LNCaP clone FGC (cell line): ENCODE measurements at regions not wholly inside any gene's neighbourhood (a gene's known extent, or its start where the extent isn't known, plus 50 kb on each side); places are given as distances from the start of the nearest gene placed in this dataset.

Experiments used
- DNase-seq: peaks from one replicate; pipeline ENCODE4 v3.0.0-alpha.2; 2011; ENCODE audit warnings: low read depth
- H3K4me3 ChIP-seq: 2 replicates; pipeline ENCODE4 v1.5.1; 2011; ENCODE audit warnings: mild to moderate bottlenecking, low read depth, low read length, control low read depth
- TF ChIP-seq, protein P1 (sequence below): IDR thresholded peaks from 2 replicates; pipeline ENCODE4 v1.5.1; 2012; ENCODE audit warnings: mild to moderate bottlenecking; ENCODE audit not compliant: control insufficient read depth, insufficient read depth; ENCODE audit errors: extremely low read depth

DNA sequence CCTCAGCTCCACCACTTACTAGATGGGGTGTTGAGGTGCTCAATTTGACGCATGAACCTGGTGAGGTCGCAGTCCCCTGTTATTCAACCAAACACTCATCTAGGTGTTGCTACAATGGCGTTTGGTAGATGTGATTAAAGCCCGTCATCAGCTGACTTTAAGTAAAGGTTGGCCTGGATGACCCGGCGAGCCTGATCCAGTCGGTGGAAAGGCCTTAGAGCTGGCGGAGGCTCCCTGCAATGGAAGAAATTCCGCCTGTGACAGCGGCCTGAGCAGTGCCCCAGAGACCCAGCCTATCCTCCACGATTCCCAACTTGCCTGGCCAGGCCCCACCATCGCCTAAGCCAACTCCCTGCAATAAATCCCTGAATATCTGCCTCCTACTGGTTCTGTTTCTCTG is 171.4 kb downstream of the BMP7 start:
- no peak overlapping the region for H3K4me3 ChIP-seq
- TF ChIP-seq, protein P1, sequence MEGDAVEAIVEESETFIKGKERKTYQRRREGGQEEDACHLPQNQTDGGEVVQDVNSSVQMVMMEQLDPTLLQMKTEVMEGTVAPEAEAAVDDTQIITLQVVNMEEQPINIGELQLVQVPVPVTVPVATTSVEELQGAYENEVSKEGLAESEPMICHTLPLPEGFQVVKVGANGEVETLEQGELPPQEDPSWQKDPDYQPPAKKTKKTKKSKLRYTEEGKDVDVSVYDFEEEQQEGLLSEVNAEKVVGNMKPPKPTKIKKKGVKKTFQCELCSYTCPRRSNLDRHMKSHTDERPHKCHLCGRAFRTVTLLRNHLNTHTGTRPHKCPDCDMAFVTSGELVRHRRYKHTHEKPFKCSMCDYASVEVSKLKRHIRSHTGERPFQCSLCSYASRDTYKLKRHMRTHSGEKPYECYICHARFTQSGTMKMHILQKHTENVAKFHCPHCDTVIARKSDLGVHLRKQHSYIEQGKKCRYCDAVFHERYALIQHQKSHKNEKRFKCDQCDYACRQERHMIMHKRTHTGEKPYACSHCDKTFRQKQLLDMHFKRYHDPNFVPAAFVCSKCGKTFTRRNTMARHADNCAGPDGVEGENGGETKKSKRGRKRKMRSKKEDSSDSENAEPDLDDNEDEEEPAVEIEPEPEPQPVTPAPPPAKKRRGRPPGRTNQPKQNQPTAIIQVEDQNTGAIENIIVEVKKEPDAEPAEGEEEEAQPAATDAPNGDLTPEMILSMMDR = no peak
- no peak for DNase-seq

DNA sequence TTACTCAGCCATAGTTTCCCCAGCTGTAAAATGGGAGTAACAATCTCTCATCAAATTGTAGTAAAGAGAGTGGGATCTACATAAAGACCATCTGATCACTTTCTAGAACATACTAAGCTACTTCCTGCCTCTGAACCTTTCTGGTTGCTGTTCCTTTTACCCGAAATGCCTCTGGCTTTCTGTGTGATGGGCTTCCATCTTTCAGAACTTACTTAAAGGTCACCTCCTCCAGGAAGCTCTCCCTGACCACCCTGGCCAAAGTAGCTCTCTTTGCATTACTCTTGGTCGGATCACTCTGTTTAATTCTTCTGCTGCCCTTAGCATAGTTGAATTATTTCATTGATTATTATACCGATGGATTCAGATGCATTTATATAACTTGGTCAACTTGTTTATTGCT is 171.0 kb downstream of the BMP7 start:
- DNase-seq = no peak
- no peak overlapping the region for H3K4me3 ChIP-seq
- TF ChIP-seq, protein P1 = no peak

DNA sequence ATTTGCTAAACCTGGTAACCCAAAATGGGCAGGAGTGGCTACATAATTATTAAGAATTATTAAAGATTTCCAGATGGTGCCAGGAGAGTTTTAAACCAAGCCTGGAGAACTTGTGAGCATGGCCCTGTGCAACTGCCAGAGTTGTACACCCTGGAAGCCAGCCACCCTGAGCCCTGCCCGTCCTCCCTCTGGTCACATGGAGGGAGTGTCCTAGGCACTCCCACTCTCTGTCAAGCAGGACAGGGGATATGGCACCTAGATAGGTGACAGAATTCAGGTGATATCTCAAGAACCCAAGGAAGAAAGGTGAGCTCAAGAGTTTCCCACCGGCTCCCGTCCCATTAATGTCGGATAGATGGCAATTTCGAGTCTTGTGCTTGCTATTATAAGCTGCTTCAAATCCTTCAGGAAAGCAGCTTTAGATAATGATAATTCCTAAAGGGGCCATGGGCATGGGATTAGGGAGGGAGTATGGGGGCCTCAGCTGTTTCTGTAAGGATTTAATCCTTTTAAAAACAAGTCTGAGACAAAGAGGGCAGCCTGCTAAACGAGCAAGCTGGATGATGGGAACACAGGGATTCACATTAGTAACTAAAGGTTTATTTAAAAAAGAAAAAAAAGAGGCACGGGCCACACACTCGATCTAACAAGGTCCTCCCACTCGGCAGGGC is 169.1 kb downstream of the BMP7 start:
- H3K4me3 ChIP-seq = no peak overlapping the region
- DNase-seq = no peak
- TF ChIP-seq, protein P1 = no peak

DNA sequence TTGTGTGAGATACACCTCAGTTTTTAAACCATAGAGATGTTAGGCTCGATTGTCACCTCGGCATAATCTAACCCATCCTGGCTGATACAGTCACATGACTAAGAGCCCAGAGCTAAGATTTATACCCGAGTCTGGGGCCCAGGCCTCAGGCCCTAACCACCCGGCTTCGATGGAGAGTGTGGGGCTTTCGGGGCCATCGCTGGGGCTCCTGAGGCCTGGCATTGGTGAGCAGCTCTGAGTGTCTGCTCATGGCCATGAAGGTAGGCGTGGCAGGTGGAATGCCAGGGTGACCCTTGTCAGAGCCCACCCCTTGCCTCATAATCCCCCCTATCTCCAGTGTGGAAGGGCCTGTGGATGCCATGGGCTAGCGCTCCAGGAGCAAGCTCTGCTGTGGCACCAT is 164.3 kb downstream of the BMP7 start:
- DNase-seq = no peak

DNA sequence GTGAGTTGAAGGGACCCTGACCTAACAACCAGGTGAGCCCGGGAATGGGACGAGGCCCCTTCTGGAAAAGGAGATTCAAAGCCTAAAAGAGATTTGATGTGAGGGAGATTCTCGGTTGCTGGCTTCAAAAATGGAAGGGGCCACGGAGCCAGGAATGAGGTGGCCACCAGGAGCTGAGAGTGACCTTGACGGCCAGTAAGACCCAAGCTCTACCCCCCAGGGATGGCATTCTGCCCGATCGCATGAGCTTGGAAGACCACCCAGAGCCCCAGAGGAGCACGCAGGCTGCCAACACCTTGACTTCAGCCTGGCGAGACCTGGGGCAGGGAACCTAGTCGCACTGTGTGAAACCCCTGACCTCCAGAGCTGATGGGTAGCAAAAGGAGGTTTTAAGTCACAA is 163.9 kb downstream of the BMP7 start:
- TF ChIP-seq, protein P1 = no peak
- no peak overlapping the region for H3K4me3 ChIP-seq
- DNase-seq = no peak

More for the DNA sequence above, 164.3 kb downstream of the BMP7 start:
- no peak overlapping the region for H3K4me3 ChIP-seq
- TF ChIP-seq, protein P1 = no peak

DNA sequence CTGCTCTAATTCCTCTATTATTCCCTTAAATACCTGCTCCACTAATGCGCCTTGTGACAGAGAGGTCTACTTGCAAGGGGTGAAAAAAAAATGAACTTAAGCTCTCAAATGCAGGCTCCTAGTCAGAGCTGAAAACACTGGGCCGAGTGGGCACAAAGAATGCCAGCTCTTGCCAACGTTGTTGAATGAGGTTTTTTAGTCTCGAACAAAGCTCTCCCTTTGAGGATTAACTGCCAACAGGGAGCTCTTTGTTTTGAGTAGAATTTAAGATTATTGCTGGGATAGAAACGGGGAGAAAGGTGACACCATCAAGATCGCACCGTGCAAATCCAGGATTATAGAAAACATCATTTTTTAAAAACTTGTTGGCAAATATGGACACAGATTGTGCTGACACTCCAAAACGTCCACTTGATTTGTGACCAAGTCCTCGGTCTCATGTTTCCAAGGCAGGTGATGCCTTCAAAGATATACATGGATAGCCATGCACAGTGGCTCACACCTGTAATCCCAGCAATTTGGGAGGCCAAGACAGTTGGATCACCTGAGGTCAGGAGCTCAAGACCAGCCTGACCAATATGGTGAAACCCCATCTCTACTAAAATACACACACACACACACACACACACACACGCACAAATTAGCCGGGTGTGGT is 163.2 kb downstream of the BMP7 start:
- DNase-seq = no peak
- H3K4me3 ChIP-seq = no peak overlapping the region
- TF ChIP-seq, protein P1 = no peak
